AG10803 (cell line): ENCODE measurements at regions not wholly inside any gene's neighbourhood (a gene's known extent, or its start where the extent isn't known, plus 50 kb on each side); places are given as distances from the start of the nearest gene placed in this dataset.

Experiments
- DNase-seq: peaks from one replicate; pipeline ENCODE4 v3.0.0; 2010; ENCODE audit warnings: low read depth
- H3K4me3 ChIP-seq: 2 replicates; pipeline ENCODE4 v1.5.1; 2011; ENCODE audit warnings: mild to moderate bottlenecking, low read length, control low read depth
- TF ChIP-seq, protein P1 (sequence below): conservative IDR thresholded peaks from 2 replicates; pipeline ENCODE4 v1.5.1; 2011; ENCODE audit warnings: mild to moderate bottlenecking, low read length, control low read depth, inconsistent platforms

DNA sequence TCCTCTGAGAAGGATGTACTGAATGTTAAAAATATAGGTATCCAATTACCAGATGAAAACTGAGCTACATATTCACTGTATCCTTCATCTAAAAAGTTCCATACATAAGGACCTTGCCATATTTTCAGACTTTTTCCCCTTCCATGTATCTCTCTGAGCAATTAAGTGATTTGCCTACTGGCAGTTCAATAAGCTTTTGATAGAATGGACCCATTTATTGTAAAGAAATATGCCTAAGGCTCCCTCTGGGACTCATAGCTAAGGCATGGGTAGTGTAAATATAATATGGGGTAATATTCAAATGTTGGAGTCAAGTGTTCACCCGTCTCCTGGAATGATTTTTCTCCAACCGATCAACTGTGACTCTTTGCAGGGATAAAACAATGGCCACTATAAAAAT lies 135.4 kb upstream of the FSHR start:
- TF ChIP-seq, protein P1, sequence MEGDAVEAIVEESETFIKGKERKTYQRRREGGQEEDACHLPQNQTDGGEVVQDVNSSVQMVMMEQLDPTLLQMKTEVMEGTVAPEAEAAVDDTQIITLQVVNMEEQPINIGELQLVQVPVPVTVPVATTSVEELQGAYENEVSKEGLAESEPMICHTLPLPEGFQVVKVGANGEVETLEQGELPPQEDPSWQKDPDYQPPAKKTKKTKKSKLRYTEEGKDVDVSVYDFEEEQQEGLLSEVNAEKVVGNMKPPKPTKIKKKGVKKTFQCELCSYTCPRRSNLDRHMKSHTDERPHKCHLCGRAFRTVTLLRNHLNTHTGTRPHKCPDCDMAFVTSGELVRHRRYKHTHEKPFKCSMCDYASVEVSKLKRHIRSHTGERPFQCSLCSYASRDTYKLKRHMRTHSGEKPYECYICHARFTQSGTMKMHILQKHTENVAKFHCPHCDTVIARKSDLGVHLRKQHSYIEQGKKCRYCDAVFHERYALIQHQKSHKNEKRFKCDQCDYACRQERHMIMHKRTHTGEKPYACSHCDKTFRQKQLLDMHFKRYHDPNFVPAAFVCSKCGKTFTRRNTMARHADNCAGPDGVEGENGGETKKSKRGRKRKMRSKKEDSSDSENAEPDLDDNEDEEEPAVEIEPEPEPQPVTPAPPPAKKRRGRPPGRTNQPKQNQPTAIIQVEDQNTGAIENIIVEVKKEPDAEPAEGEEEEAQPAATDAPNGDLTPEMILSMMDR: no peak
- no peak for DNase-seq
- no peak overlapping the region for H3K4me3 ChIP-seq

DNA sequence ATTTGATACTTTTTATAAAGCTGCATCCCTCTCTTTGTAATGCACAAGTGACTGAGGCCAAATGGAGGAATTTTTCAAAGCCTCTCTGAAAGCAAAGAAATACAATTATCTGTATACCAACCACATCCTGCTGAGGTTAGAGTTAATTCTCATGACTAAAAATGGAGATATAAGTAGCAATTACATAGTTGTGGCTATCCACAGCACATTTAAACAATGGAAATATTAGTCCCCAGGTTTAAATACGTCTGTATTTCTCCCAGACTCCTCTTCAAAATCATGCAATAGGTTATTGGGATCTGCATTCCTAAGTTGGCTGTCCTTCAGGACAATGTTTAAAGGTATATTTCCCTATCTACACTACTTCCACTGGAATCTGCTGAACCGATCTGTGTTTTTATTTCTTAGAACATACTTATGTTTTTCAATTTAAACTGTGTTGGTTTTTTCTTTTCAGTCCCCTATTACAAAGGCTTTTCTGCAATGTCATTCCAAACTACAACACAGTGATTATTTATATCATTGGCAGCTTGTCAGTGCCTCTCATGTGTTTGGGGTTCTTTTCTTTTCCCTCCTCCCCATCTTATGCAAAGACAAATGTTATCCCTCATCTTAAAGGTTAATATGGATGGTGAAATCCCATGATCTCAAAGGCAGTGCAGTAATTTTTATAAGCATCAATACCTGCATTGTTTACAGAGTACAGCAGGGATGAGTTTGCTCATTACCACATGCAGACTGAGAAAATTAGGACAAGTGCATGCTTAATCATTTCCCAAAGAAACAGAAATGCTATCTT lies 134.8 kb upstream of the FSHR start:
- no peak for DNase-seq
- TF ChIP-seq, protein P1: no peak

DNA sequence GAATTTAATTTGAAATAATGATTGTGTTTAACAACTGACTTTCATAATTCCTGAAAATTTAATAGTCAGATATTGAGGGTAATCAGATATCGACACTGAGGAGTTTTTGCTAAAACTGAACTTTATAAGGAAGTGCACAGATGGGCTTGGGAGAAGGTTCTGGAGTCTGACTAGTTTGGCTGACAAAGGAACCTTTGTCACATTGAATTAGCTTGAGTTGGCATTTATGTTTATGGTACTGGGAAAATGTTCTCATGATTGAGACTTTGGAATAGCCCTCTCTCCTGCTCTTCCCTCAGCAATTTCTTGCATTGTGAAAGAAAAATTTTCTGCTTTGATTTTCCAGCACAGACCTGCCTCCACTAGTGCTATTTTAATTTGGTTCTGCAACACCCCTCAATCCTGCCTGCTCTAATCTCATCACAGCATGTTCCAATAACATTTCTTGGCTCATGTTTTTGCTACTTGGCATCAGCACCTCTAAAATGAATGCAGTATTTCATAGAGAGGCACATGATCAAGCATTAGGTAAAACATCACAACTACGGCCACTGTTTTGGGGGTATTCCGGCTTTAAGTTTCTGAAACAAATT lies 133.9 kb upstream of the FSHR start:
- no peak overlapping the region for H3K4me3 ChIP-seq
- TF ChIP-seq, protein P1: no peak
- no peak for DNase-seq

More for the DNA sequence above, 134.8 kb upstream of the FSHR start:
- H3K4me3 ChIP-seq: no peak overlapping the region

- TF ChIP-seq, protein P1: no peak
- no peak for DNase-seq
- no peak overlapping the region for H3K4me3 ChIP-seq
Measured at GRCh38 chr2:49286726-49287125, 132.4 kb upstream of the FSHR start.

GRCh38 chr2:49286045-49286444 lies 131.7 kb upstream of the FSHR start:
- DNase-seq: no peak

GRCh38 chr2:49278561-49278960 lies 124.2 kb upstream of the FSHR start:
- H3K4me3 ChIP-seq: no peak overlapping the region
- DNase-seq: no peak
- TF ChIP-seq, protein P1: no peak

More at GRCh38 chr2:49286045-49286444, 131.7 kb upstream of the FSHR start:
- no peak overlapping the region for H3K4me3 ChIP-seq
- TF ChIP-seq, protein P1: no peak

DNA sequence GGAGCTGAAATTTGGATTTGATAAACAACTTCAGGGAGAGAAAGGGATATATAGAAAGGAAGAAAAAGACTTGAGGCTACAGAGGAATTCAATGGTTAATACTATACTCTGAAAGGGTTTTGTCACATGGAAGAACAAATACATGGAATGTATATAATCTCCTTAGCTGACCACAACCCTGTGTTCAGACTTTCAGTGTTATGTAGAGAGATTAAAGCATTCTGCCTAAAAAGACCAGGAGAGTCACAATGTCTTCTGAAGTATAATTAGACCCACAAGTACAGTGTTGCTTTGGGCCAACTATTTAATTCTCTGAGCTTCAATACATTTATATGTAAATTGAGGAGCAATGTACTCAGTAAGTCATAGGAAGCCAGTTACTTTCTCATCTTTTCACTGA lies 123.8 kb upstream of the FSHR start:
- TF ChIP-seq, protein P1: no peak
- no peak overlapping the region for H3K4me3 ChIP-seq
- DNase-seq: no peak
